ENCODE measurements at regions not wholly inside any gene's neighbourhood (a gene's known extent, or its start where the extent isn't known, plus 50 kb on each side); places are given as distances from the start of the nearest gene placed in this dataset.

DNA sequence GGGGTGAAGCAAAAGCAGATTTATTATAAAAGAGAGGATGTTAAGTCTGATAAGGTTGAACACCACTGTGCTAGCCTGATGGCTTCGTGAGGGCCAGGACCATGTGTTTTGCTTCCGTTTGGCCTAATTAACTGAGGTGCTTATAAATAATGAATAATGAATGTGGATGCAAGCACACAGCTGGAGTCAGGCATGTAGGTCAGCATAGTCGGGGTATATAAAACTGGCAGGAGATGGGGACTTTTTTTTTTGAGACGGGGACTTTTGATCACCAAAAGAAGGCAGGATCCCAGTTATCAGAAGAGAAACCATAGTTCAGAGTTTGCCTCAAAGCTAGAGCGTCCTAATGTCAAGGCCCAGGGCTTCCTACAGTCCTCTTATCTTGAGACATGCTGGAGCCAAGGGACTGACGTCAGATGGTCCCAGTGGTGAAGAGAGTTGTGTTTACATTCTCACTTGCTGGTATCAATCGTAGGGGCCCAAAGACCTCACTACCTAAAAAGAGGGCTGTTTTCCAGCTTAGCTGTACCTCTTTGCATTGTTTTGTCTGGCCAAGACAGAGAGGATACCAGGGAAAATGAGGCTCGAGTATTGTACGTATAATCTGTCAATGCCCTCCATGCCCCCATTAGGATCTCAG lies 50.4 kb downstream of the RTL9 start:
- intact Hi-C loops (cut with DNase I; ENCODE audit: low total_unique reads), result no loop called here
- H3K27ac ChIP-seq, result no peak overlapping the region
- H3K36me3 ChIP-seq, result no peaks in the 10 kb centered on the region
- H3K4me3 ChIP-seq, result no peak overlapping the region
- peaks cover 0 to 5% of the 10 kb centered on the region in 2 donors for H3K27me3 ChIP-seq
- no peak for DNase-seq
- H3K4me1 ChIP-seq, result no peaks in the 10 kb centered on the region
- no peak for TF ChIP-seq POLR2A (IDR thresholded peaks at IDR 0.05)
- TF ChIP-seq, protein P1, sequence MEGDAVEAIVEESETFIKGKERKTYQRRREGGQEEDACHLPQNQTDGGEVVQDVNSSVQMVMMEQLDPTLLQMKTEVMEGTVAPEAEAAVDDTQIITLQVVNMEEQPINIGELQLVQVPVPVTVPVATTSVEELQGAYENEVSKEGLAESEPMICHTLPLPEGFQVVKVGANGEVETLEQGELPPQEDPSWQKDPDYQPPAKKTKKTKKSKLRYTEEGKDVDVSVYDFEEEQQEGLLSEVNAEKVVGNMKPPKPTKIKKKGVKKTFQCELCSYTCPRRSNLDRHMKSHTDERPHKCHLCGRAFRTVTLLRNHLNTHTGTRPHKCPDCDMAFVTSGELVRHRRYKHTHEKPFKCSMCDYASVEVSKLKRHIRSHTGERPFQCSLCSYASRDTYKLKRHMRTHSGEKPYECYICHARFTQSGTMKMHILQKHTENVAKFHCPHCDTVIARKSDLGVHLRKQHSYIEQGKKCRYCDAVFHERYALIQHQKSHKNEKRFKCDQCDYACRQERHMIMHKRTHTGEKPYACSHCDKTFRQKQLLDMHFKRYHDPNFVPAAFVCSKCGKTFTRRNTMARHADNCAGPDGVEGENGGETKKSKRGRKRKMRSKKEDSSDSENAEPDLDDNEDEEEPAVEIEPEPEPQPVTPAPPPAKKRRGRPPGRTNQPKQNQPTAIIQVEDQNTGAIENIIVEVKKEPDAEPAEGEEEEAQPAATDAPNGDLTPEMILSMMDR (IDR thresholded peaks at IDR 0.05), result no peak
- no peaks in the 10 kb centered on the region for H3K9me3 ChIP-seq

DNA sequence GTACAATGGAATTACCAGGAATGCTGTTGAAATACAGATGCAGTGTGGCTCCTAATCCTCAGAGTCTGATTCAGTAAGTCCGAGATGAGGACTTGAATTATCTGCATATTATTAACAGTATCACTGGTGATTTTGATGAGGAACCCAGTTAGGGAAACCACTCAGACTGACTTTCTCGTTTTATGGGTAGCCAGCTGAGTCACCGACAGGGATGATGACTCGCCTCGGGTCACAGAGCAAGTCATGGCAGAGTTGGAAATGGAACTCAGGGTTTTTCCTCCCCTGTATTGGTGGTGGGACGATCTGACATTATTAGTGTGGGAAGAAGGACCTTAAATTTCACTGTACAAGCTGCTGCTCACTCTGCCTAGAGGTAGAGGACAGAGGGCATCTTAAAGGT lies 51.3 kb downstream of the RTL9 start:
- peaks cover 0 to 5% of the 10 kb centered on the region in 2 donors for H3K27me3 ChIP-seq
- intact Hi-C loops (cut with DNase I; ENCODE audit: low total_unique reads), result no loop called here

DNA sequence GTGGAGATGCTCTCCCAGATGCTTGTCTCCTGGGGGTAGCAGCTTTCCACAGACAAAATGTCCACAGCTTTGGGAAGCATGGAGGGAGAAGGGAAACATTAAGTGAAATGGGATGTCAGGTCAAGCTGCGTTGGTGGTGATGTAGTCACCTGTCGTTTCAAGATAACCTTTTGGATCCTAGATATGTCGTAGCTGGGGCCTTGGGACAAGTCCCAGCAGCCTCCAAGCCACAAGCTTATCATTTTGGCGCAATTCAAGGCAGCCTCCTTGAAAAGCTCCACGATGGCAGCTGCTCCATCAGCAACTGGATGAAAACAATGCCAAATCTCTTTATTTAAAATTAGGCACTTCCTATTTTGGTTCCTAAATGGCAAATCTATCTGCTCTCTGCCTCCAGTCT lies 52.0 kb downstream of the RTL9 start:
- Histone ChIP-seq H3K36me3 (no peaks in the 10 kb centered on the region), H3K4me3 (no peak overlapping the region), H3K27me3 (peaks cover 0 to 5% of the 10 kb centered on the region in 2 donors), H3K27ac (no peak overlapping the region), H3K4me1 (no peaks in the 10 kb centered on the region), H3K9me3 (no peaks in the 10 kb centered on the region)
- TF ChIP-seq, protein P1 (IDR thresholded peaks at IDR 0.05), result no peak
- TF ChIP-seq POLR2A (IDR thresholded peaks at IDR 0.05), result no peak
- DNase-seq, result no peak
- intact Hi-C loops (cut with DNase I; ENCODE audit: low total_unique reads), result no loop called here

More for the DNA sequence above, 51.3 kb downstream of the RTL9 start:
- Histone ChIP-seq H3K9me3 (no peaks in the 10 kb centered on the region), H3K4me1 (no peaks in the 10 kb centered on the region), H3K27ac (no peak overlapping the region), H3K36me3 (no peaks in the 10 kb centered on the region), H3K4me3 (no peak overlapping the region)
- TF ChIP-seq, protein P1 (IDR thresholded peaks at IDR 0.05), result no peak
- no peak for TF ChIP-seq POLR2A (IDR thresholded peaks at IDR 0.05)
- no peak for DNase-seq

DNA sequence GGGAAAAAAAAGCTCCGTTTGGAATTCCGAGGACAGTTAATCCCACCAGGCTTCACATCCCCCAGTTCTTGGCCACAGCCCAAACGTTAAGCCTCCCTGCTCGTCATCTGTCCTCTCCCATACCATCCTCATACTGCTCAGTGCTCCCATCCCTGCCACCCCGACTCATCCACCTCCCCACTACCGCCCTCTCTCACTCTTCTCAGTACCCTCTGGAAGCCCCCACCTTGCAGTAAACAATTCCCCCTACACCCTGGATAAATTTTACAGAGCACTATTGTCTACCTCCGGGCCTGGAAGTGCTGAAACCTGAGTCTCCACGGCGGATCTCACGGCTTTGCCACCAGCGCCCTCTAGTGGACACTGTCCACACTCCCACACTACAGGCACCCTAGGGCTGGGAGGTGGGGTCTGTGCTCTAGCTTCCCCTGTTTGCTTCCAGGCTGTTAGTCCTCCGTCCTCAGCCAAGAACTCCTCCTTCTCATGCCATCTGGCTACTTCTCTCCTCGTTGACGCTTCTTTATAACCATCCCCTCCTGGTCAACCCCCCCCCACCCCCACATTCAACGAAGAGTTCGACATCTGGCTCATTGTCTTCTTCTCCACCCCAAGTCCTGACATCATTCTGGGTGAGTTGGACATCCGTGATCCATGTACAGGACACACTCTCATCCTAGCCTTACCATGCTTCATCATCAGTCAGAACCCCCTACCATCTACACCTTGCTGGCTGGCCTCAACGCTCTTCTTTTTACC lies 54.5 kb downstream of the RTL9 start:
- Histone ChIP-seq H3K27me3 (peaks cover 0 to 5% of the 10 kb centered on the region in 2 donors), H3K36me3 (no peaks in the 10 kb centered on the region), H3K4me3 (no peak overlapping the region), H3K4me1 (no peaks in the 10 kb centered on the region), H3K27ac (no peak overlapping the region), H3K9me3 (no peaks in the 10 kb centered on the region)
- peak; percentile 63 to 64 for DNase-seq
- TF ChIP-seq, protein P1 (IDR thresholded peaks at IDR 0.05), result peak; percentile 58 to 82 (median 70)
- TF ChIP-seq POLR2A (IDR thresholded peaks at IDR 0.05), result no peak
- intact Hi-C loops (cut with DNase I; ENCODE audit: low total_unique reads), result no loop called here

GRCh38 chrX:110413727-110414124 lies 55.1 kb downstream of the RTL9 start:
- no peaks in the 10 kb centered on the region for H3K4me1 ChIP-seq
- TF ChIP-seq, protein P1 (IDR thresholded peaks at IDR 0.05), result no peak
- no peak for TF ChIP-seq POLR2A (IDR thresholded peaks at IDR 0.05)
- H3K27me3 ChIP-seq, result peaks cover 0 to under 1% of the 10 kb centered on the region in 2 donors
- H3K36me3 ChIP-seq, result no peaks in the 10 kb centered on the region
- DNase-seq, result no peak
- intact Hi-C loops (cut with DNase I; ENCODE audit: low total_unique reads), result no loop called here
- H3K27ac ChIP-seq, result no peak overlapping the region
- H3K4me3 ChIP-seq, result no peak overlapping the region
- H3K9me3 ChIP-seq, result no peaks in the 10 kb centered on the region

Measured in uterus (tissue), 3 donors.